ENCODE measurements at regions not wholly inside any gene's neighbourhood (a gene's known extent, or its start where the extent isn't known, plus 50 kb on each side); places are given as distances from the start of the nearest gene placed in this dataset.
"Not testable (repeated sequence)": the region's sequence is repeated elsewhere in the genome, so short reads cannot be mapped to it uniquely, and the experiment has no call there.

GRCh38 chr4:63965875-63966274, 443.4 kb downstream of the TECRL start:
- DNase-seq (ENCODE audit: low spot score in 2 of 2, unreplicated experiment in 2 of 2): no peak
- no peak for TF ChIP-seq CTCF (IDR thresholded peaks at IDR 0.05; ENCODE audit: unreplicated experiment)
- no peak overlapping the region for H3K27ac Mint-ChIP-seq
- H3K9me3 Mint-ChIP-seq: no peaks in the 10 kb centered on the region
- H3K4me3 Mint-ChIP-seq: no peak overlapping the region
- H3K27me3 Mint-ChIP-seq (ENCODE audit: low read depth): no peaks in the 10 kb centered on the region
- no peaks in the 10 kb centered on the region for H3K36me3 Mint-ChIP-seq
- no peaks in the 10 kb centered on the region for H3K4me1 Mint-ChIP-seq

GRCh38 chr4:63942706-63943286, 466.5 kb downstream of the TECRL start:
- not testable (repeated sequence) for H3K4me1 Mint-ChIP-seq; H3K4me3 Mint-ChIP-seq; H3K9me3 Mint-ChIP-seq; DNase-seq (ENCODE audit: low spot score in 2 of 2, unreplicated experiment in 2 of 2); H3K27me3 Mint-ChIP-seq (ENCODE audit: low read depth); H3K36me3 Mint-ChIP-seq; H3K27ac Mint-ChIP-seq

- TF ChIP-seq CTCF (IDR thresholded peaks at IDR 0.05; ENCODE audit: unreplicated experiment): no peak
- H3K36me3 Mint-ChIP-seq: no peaks in the 10 kb centered on the region
Measured at GRCh38 chr4:63937961-63938360, 471.3 kb downstream of the TECRL start.

GRCh38 chr4:63922146-63922545, 487.1 kb downstream of the TECRL start:
- H3K36me3 Mint-ChIP-seq: no peaks in the 10 kb centered on the region
- H3K27me3 Mint-ChIP-seq (ENCODE audit: low read depth): no peaks in the 10 kb centered on the region
- TF ChIP-seq CTCF (IDR thresholded peaks at IDR 0.05; ENCODE audit: unreplicated experiment): no peak

More at GRCh38 chr4:63937961-63938360, 471.3 kb downstream of the TECRL start:
- Mint-ChIP-seq H3K4me3 (peak overlapping the region; percentile 8), H3K27ac (peak overlapping the region; percentile 61), H3K4me1 (peaks cover 8% of the 10 kb centered on the region), H3K9me3 (no peaks in the 10 kb centered on the region), H3K27me3 (ENCODE audit: low read depth) (no peaks in the 10 kb centered on the region)
- DNase-seq (ENCODE audit: low spot score in 2 of 2, unreplicated experiment in 2 of 2): no peak

GRCh38 chr4:63921561-63921960, 487.7 kb downstream of the TECRL start:
- peaks cover 5% of the 10 kb centered on the region for H3K9me3 Mint-ChIP-seq
- DNase-seq (ENCODE audit: low spot score in 2 of 2, unreplicated experiment in 2 of 2): no peak
- no peaks in the 10 kb centered on the region for H3K4me1 Mint-ChIP-seq
- no peaks in the 10 kb centered on the region for H3K36me3 Mint-ChIP-seq
- H3K27ac Mint-ChIP-seq: no peak overlapping the region
- no peaks in the 10 kb centered on the region for H3K27me3 Mint-ChIP-seq (ENCODE audit: low read depth)
- no peak for TF ChIP-seq CTCF (IDR thresholded peaks at IDR 0.05; ENCODE audit: unreplicated experiment)
- H3K4me3 Mint-ChIP-seq: no peak overlapping the region

More at GRCh38 chr4:63922146-63922545, 487.1 kb downstream of the TECRL start:
- no peak overlapping the region for H3K27ac Mint-ChIP-seq
- DNase-seq (ENCODE audit: low spot score in 2 of 2, unreplicated experiment in 2 of 2): no peak
- peaks cover 5% of the 10 kb centered on the region for H3K9me3 Mint-ChIP-seq
- no peaks in the 10 kb centered on the region for H3K4me1 Mint-ChIP-seq
- no peak overlapping the region for H3K4me3 Mint-ChIP-seq

GRCh38 chr4:63919636-63920365, 489.4 kb downstream of the TECRL start:
- Mint-ChIP-seq H3K27ac (no peak overlapping the region), H3K9me3 (peaks cover 5% of the 10 kb centered on the region), H3K36me3 (no peaks in the 10 kb centered on the region), H3K4me3 (no peak overlapping the region), H3K4me1 (no peaks in the 10 kb centered on the region), H3K27me3 (ENCODE audit: low read depth) (no peaks in the 10 kb centered on the region)
- no peak for DNase-seq (ENCODE audit: low spot score in 2 of 2, unreplicated experiment in 2 of 2)
- TF ChIP-seq CTCF (IDR thresholded peaks at IDR 0.05; ENCODE audit: unreplicated experiment): no peak

Data from mesothelial cell of epicardium (in vitro differentiated cells).